Limb (tissue), 2 donors: ENCODE measurements at regions not wholly inside any gene's neighbourhood (a gene's known extent, or its start where the extent isn't known, plus 50 kb on each side); places are given as distances from the start of the nearest gene placed in this dataset.

Experiments used
- DNase-seq, 2 donors: peaks; one replicate each; pipeline ENCODE4 v3.0.0-alpha.2; 2016; ENCODE audit errors: extremely low spot score in 2 of 2

DNA sequence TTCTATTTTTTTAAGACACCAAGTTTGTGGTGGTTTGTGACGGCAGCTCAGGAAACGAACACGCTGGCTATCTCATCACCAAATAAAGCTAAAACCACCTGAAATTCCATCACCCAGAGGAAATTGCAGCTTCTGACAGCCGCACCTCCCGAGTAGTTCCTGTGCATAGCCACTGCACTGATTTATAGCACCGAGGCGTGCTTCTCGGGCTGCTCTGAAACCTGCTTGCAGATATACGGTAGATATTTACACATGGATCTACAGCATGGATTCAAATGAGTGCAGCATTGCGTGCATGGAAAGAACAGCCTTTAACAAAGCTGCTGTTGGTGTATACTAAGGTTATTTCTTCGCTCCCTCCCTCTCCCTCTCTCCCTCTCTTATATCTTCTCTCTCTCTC, 153.8 kb downstream of the PHF2 start:
- no peak for DNase-seq
